RWPE1 (cell line): ENCODE measurements at regions not wholly inside any gene's neighbourhood (a gene's known extent, or its start where the extent isn't known, plus 50 kb on each side); places are given as distances from the start of the nearest gene placed in this dataset.

ENCODE experiments used
- CTCF ChIA-PET: fragments of 350-600 bp; sonication (Branson Sonifier 250); formaldehyde crosslinking; extraction: SDS; loops from one replicate; lab custom pipeline; 2021; lab: Yijun Ruan, JAX
- POLR2A ChIA-PET: fragments of 400-600 bp; formaldehyde crosslinking; extraction: SDS; loops from one replicate; lab custom pipeline; 2020; ENCODE audit warnings: antibody characterized with exemption; ENCODE audit not compliant: low non-redundant PET; lab: Yijun Ruan, JAX
- DNase-seq: peaks from one replicate; pipeline ENCODE4 v3.0.0; 2012; ENCODE audit warnings: low spot score
- H3K27ac ChIP-seq: fragments of 450-650 bp; 2 replicates; pipeline ENCODE4 v1.5.1; 2017
- TF ChIP-seq, protein P1 (sequence below): fragments of 450-650 bp; conservative IDR thresholded peaks from 2 replicates; pipeline ENCODE4 v1.5.1; 2017; ENCODE audit warnings: low read depth, mild to moderate bottlenecking

DNA sequence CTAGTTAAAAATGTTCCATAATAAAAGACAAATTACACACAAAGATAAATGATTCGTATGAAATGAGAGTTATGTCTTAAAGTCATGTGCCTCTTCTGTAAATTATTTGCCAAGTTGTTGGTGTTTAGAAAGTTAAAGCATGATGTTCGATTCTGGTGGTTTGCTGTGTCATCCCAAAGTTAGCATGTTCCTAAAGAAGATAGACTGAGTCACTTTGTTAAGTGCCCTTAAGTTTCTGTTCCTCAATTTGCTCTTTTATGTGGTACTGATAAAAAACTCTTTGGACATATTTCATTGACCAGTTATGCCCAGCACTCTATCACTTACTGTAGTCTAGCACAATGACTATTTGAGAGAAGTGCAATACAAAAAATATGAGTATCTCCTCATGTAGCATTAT is 366.9 kb upstream of the ZNF608 start:
- DNase-seq: no peak
- CTCF ChIA-PET: interaction anchor here (0.6 kb wide), 1 partner anchor 21 kb away, joined by 4 read pairs; no protein-coding TSS in a partner anchor
- no peak overlapping the region for H3K27ac ChIP-seq
- TF ChIP-seq, protein P1, sequence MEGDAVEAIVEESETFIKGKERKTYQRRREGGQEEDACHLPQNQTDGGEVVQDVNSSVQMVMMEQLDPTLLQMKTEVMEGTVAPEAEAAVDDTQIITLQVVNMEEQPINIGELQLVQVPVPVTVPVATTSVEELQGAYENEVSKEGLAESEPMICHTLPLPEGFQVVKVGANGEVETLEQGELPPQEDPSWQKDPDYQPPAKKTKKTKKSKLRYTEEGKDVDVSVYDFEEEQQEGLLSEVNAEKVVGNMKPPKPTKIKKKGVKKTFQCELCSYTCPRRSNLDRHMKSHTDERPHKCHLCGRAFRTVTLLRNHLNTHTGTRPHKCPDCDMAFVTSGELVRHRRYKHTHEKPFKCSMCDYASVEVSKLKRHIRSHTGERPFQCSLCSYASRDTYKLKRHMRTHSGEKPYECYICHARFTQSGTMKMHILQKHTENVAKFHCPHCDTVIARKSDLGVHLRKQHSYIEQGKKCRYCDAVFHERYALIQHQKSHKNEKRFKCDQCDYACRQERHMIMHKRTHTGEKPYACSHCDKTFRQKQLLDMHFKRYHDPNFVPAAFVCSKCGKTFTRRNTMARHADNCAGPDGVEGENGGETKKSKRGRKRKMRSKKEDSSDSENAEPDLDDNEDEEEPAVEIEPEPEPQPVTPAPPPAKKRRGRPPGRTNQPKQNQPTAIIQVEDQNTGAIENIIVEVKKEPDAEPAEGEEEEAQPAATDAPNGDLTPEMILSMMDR: no peak
- POLR2A ChIA-PET: no interaction called here

- TF ChIP-seq, protein P1: no peak
- ChIA-PET POLR2A (no interaction called here), CTCF (no interaction called here)
- DNase-seq: no peak
- no peak overlapping the region for H3K27ac ChIP-seq
These were observed 368.7 kb upstream of the ZNF608 start for GRCh38 chr5:125115195-125115525.

- POLR2A ChIA-PET: no interaction called here
These were observed 371.1 kb upstream of the ZNF608 start for GRCh38 chr5:125117566-125117965.

GRCh38 chr5:125120012-125120411 is 373.6 kb upstream of the ZNF608 start:
- POLR2A ChIA-PET: no interaction called here
- CTCF ChIA-PET: no interaction called here
- TF ChIP-seq, protein P1: no peak
- H3K27ac ChIP-seq: no peak overlapping the region
- DNase-seq: no peak

More at GRCh38 chr5:125117566-125117965, 371.1 kb upstream of the ZNF608 start:
- no peak for DNase-seq
- CTCF ChIA-PET: no interaction called here
- no peak overlapping the region for H3K27ac ChIP-seq
- TF ChIP-seq, protein P1: no peak

DNA sequence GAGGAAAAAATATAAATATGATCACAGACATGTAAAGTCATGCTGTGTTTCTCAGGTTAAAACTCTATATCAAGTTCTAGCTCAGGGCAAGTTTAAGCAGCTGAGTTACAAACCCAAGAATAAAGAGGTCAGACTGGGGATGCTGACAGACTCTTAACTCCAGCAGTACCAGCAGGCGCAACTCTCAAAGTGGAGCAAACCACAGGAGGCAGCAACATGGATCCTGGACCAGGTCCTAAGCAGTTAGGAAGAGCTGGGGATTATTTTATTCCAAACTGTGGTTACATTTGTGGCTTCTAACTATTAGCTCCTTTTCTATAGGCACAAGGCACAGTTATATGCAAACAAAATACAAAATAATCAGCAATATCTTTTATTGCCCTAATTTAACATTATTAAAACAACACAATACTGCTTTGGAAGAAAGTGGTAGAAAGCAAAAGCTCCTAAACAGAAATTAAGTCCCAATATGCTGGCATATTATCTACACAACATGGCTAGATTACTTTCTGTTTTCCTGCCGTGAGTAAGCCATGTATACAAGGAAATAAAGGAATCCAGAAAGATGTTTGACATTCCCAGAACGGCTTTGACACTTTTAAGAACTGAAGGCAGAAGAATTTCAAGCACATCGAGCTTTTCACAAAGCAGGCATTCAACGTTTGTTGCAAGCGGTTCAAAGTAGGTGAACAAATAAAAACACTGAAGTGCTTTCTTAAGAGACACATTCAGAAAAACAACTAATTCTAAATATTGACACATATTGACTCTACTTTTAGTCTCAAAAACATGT is 378.8 kb upstream of the ZNF608 start:
- no peak overlapping the region for H3K27ac ChIP-seq
- no peak for DNase-seq
- CTCF ChIA-PET: interaction anchor here (0.6 kb wide), 1 partner anchor 39 kb away, joined by 3 read pairs; no protein-coding TSS in a partner anchor
- TF ChIP-seq, protein P1: no peak
- POLR2A ChIA-PET: no interaction called here

GRCh38 chr5:125126050-125126449 is 379.6 kb upstream of the ZNF608 start:
- TF ChIP-seq, protein P1: no peak
- no peak for DNase-seq
- H3K27ac ChIP-seq: no peak overlapping the region
- ChIA-PET CTCF (interaction anchor here (0.6 to 1.0 kb wide), 2 partner anchors 34 to 314 kb away, joined by 3 read pairs; no protein-coding TSS in a partner anchor), POLR2A (no interaction called here)
